ENCODE measurements at regions not wholly inside any gene's neighbourhood (a gene's known extent, or its start where the extent isn't known, plus 50 kb on each side); places are given as distances from the start of the nearest gene placed in this dataset.
A peak's percentile ranks its signal among the peaks of the same experiment; 100 is the strongest.
"Not testable (repeated sequence)": the region's sequence is repeated elsewhere in the genome, so short reads cannot be mapped to it uniquely, and the experiment has no call there.

DNA sequence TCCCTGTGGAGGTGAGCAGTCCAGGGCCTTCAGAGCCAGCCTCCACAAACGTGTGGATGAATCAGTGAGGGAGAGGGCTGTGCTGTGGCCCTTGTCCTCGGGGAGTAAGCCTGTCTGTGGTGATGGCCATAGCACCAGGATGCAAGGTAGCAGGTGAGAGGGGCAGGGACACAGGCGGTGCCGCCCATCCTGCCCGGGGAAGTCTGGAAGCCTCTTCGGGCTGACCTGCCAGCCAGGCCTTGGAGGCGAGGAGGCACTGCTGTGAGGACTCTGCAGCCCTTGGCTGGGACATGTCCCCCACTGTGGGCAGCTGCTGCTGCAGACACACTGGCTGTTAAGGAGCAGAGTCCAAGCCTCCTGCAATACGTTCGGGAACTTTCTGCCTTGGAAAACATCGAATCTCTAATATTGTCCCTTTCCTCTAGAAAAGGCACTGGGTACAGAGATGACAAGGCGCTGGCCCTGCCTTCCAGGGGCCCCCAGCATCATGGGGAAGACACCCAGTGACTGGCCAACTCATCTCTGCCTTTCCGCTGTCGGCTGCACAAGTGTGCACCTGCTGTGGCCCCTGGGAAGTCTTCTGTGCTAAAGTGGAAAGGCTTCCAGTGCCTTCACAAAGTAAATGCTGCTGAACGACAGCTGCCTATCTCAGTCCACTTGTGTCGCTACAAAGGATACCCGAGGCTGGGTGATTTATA lies 101.4 kb downstream of the ADRA2C start:
- no peak for DNase-seq

DNA sequence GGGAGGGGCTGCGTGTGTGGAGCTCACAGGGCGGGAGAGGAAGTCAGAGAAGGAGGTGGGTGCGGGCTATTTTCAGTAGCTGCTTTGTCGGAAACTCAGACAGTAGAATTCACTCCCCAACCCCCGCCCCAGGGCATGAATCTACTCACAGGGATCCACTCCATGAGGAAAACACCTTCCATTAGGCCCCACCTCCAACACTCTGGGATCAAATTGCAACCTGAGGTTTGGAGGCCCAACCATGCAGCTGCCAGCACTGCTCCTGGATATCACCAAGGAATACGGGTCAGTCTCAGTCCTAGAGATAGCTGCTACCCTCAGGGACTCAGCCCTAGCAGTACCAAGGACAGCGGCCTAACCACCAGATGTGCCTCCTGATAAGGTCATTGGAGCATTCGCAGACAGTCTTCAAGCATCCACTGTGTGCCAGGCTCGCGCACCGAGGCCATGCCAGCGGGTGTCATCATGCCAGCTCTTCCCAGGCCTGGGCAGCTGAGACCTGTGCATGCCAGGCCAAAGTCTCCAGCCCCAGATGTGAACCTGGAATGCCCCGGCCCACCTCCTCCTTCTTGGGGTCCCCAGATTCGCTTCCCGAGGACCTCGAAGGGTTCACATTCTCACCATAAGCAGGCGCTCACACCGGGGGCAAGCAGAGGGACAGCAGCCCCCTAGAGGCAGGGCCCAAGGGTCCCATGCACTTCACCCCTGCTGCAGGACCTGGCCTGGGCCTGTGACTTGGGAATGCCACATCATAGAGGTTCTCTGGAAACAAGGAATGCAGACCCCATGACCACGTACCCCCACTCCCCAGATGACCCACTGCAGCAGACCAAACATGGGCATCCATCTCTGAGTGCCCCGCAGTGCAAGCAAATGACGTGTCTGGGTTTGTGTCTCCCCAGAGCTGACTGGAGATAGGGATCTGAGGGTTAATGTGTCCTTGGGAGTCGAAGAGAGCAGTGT lies 102.3 kb downstream of the ADRA2C start:
- DNase-seq, result no peak

DNA sequence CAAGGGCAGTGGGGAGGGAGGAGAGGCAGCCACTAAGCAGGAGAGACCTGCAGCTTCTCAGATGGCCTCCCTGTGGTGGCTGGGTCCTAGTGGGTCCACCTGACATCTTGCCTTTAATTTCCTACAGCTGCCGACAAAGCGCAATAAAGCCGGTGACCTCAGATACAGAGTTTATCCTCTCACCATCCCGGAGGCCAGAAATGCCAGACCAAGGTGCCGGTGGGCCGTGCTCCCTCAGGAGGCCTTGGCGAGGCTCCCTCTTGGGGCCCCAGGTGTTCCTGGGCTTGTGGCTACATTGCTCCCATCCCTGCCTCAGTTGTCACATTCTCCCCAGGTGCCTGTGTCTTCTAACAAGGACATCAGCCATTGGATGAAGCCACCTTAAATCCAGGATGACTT lies 103.0 kb downstream of the ADRA2C start:
- DNase-seq, result no peak

DNA sequence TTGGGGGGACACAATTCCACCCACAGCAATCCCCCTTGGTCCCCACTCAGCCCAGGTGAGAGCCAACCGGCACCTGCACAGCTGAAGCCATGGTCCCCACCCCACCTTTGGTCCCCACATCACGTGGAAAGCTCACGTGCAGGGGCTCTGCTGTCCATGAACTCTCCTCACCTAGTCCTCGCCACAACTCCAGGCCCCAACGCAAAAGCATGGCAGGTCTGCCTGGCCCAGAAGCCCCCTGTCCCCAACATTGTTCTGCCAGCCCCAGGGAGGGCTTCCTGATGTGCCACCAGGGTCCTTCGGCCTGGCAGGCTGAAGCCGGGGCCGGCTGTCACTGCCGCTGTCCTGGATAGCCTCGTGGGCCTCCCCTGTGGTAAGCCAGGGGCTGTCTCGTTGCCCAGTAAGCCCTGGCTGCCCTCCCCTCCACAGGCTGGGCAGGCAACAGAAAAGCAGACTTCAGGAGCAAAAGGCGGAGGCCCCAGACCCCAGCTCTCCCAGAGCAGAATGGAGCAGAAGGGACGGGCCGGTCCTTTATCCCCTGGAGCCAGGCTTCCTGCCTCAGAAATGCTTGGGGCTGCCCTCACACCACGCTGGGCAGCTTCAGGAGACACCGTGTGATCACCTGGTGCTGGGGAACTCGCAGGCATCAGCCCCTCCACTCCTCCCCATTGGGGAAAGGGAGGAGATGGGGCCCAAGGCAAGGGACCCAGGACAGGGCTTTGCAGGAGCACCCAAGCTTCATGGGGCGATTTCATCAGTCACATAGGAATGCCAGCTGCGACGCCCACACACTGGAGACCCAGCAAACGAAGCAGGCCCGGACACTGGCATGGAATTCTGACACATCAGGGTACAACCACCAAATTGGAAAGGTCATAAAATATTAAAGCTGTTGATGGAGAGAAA lies 103.7 kb downstream of the ADRA2C start:
- DNase-seq, result no peak

DNA sequence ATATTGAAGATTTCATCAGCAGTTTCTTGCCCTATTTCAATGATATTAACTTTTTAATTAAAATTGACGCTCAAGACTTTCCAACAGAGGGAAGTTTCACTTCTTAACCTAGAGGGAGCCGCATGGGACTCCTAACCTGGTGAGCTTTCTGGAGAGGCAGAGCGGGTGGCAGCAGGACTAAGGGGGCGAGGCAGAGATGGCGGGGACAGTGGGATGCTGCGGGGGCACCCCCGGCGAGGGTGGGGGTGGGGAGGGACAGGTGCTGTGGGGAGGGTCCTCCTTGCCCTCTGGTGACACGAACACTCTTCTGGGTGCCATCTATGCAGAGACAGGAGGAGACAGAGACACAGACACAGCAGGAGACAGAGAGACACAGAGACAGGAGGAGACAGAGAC lies 104.4 kb downstream of the ADRA2C start:
- no peak for DNase-seq

DNA sequence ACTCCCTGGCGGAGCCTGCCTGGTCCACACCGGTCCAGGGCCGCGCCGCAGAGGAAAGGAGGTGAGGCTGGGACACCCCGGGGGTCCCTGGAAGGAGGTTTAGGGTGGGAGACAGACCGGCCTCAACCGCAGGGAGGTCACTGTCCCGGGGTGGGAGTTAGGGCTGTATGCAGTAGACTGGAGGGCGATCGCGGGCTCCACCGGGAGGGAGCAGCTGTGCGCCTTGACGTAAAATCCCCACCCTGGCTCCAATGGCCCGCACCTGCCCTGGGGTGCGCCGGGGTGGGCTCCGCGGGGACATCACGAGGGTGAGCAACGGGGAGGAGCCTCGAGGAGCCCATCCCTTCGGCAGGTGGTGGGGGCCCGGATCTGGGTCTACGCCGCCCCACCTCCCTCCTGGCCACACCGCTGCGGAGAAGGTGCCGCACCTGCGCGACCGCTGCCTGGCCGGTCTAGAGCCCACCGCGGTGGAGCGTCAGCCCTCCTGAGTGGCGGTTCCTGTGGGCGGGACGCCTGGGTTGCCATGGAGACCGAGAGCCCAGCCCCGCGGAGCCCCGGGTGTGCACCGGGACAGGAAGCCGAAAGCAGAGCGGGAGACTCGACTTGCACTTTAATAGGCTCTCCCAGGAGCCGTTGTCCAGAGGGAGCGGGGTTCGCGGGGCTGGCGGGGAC lies 105.1 kb downstream of the ADRA2C start:
- DNase-seq, result no peak

DNA sequence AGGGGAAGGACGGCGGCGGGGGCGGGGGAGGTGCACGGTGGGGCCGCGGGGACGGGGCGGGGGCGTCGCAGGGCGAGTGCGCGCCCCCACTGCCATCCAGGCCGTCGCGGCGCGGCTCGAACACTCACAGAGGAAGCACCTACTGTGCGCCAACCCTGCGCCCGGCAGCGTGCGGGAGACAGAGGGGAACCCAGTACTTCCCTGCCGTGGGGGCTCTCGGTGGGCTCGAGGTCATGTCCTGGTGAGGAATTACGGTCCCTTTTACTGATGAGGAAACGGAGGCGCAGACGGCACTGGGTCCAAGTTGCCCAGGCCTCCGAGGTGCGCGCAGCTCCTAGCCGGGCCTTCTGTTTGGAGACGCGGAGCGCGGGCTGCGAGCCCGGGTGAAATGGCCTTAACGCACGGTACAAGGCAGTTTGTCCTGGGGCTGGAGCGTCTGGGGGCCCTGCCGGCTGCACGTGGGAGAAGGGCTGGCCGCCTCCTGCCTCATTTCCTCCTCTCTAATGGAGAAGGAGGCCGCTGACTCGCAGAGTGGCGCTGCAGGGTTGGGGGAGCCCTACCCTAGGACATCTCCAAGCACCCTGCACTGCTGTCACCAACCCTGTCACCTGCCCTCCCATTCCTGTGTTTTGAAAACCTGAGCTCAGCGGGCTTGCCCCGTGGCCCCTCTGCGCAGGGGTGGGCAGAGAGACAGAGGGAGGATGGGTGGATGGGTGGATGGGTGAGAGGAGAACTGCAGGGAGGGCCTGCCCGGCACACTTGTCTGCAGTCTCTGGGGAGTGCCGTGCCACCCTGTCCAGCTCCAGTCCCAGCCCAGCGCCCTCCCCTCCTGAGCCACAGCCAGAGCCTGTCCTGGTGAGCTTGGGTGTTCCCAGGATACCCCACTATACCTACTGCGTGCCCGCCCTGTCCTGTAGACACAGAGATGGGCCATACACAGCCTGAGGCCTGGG lies 106.0 kb downstream of the ADRA2C start:
- no peak for DNase-seq

DNA sequence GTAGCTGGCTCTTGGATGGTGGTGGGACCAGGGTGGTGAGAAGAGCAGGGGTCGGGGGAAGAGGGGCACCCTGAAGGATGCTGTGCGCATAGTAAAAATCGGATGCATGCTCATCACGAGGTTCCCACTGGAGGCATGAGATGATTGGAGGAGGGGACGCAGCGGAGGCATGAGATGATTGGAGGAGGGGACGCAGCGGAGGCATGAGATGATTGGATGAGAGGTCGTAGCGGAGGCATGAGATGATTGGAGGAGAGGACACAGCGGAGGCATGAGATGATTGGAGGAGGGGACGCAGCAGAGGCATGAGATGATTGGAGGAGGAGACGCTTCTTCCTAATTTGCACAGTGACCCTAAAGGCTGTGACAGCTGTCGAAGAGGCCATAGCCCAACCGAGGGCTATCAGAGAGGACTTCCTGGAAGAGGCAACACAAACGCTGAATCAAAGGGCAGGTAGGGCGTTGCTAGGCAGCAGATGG lies 106.7 kb downstream of the ADRA2C start:
- no peak for DNase-seq

DNA sequence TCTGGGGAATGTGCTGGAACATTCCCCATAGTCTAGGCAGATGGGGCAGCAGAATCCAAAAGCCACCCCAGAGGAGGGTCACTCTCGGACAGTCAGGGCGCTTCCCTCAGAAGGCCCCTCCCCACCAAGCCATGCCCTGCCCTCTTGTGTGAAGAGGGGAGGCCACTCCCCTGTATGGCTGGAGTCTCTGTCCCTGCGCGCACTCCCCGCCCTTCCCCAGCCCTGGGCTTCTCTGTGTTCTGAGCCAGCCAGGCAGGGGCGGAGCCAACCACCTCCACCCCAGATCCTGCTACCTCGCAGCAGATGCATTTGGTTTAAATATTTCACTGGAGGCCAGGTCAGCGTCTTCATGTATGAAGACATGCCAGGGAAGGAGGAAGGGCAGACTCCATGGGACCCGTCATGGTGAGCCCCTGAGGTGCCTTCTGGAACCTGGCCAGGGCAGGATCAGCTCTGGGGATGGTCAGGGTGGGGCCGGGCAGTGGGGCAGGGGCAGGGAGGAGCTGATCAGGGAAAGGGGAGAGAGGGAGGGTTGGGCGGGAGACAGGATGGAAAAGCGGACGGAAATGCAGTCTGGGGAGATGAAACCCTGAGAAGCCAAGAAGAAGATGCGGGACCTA lies 107.3 kb downstream of the ADRA2C start:
- DNase-seq, result no peak

DNA sequence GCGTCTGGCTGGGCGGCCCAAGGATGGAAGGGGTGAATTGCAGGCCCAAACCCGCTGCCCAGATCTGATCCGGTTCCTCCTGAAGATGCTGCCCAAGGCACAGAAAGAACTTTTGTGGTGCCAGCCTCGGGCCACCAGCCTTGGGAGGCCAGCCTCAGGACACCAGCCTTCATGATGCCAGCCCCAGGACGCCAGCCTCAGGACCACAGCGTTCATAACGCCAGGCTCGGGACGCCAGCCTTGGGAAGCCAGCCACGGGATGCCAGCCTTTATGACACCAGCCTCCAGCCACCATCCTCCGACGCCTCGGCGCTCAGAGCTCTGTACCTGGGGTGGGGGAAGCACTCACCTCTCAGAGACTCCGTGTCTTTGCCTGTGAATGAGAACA lies 107.8 kb downstream of the ADRA2C start:
- no peak for DNase-seq

DNA sequence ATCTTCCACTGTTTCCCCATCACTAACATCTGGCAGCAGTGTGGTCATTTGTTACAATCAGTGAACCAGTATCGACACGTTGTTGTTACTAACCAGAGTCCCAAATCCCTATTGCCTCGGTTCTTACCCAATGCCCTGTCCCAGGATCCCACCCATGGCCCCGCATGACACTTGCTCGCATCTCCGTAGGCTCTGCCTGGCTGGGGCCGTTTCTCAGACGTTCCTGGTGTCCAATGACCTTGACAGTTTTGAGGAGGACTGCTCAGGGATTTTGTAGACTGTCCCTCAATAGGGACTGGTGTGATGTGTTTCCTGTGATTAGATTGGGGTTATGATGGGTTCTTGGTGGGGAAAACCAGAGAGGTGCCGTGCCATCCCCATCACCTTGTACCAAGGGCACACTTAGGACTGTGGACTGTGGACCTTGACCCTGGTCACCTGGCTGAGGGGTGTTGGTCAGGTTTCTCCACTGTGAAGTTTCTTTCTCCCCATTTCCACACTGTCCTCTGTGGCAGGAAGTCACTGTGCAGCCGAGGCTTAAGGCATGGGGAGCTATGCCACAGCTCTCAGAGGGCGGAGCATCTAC lies 108.4 kb downstream of the ADRA2C start:
- no peak for DNase-seq

DNA sequence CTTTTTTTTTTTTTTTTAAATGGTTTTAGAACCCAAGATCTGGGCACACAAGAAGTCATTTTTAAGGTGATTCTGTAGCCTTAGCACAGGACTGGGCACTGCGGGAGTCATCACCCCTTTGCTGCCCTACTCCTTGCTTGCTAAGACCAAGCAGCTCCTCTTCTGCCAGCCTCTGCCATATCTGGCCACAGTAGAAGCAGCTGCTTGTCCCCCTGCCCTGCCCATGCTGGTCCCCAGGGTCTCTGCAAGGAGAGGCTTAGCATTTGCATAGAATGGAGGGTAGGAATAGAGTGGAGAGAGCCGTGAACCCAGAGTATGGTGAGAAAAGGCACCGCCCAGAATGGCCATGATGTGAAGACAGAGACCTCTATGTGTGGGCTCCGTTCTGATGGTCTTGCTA lies 109.3 kb downstream of the ADRA2C start:
- no peak for DNase-seq

DNA sequence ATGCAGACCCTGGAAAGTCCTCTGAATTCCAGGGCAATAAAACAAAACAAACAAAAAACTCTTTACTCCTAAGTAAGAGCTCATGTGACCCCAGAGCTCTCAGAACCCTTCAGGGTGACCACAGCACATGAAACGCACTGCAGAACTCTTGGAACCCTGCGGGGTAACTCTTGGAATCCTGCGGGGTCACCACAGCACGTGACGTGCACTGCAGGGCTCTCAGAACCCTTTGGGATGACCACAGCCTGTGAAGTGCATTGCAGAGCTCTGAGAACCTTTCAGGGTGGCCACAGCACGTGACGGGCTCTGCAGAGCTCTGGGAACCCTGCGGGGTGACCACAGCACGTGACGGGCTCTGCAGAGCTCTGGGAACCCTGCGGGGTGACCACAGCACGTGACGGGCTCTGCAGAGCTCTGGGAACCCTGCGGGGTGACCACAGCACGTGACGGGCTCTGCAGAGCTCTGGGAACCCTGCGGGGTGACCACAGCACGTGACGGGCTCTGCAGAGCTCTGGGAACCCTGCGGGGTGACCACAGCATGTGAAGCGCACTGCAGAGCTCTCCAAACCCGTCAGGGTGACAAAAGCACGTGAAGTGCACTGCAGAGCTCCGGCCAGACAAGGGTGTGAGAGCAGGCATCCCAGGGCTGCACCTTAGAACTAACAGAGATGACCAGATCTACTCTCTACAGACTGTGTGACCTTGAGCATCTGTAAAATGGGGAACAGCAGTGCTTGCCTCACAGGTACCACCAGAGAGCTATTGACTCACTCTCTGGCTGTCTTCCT lies 110.1 kb downstream of the ADRA2C start:
- not testable (repeated sequence) for DNase-seq

DNA sequence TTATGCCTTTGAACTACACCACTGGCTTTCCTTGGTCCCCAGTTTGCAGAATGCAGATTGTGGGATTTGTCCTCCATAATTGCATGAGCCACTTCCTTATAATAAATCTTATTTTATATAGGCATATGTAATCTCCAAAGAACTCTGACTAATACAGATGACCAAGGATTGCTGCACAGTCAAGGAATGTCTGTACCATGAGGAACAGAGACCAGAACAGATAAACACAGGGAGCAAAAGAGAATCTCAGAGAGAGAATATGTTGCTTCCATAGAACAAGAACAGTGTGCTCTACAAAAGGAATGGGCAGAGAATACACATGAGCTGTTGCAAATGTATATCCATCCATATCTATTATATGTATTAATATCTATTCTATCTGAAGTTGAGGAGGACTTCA lies 111.1 kb downstream of the ADRA2C start:
- no peak for DNase-seq

DNA sequence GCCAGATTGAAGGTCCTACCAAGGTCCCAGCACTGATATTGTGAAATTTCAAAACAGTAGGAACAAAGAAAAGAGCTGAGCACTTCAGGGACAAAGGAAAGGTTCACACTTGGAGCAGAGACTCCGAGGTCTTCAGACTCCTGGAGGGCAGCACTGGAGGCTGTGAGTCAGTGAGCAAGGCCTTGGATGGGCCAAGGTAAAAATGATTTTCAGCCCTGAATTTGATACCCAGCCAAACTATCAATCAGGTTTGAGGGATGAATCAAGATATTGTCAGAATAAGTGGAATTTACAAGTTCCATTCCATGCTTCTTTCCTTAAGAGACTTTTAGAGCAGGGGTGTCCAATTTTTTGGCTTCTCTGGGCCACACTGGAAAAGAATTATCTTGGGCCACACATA lies 111.7 kb downstream of the ADRA2C start:
- DNase-seq, result no peak

DNA sequence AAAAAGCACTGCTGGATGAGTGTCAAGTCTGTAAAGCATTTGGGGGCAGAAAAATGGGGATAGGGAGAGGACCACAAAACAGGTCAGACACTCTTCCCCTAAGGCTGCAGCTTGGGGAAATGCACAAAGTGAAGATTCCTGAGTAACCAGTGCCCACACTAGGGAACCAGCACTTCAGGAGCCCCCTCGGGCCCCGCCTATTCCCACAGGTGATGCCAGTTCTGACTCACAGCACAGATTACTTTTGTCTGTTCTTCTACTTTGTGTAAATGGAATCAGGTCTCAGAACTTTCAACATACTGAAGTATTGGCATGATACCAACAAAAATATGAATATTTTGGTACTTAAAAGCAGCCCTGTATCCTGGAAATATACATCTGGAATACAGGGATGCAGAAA lies 112.5 kb downstream of the ADRA2C start:
- DNase-seq, result no peak

DNA sequence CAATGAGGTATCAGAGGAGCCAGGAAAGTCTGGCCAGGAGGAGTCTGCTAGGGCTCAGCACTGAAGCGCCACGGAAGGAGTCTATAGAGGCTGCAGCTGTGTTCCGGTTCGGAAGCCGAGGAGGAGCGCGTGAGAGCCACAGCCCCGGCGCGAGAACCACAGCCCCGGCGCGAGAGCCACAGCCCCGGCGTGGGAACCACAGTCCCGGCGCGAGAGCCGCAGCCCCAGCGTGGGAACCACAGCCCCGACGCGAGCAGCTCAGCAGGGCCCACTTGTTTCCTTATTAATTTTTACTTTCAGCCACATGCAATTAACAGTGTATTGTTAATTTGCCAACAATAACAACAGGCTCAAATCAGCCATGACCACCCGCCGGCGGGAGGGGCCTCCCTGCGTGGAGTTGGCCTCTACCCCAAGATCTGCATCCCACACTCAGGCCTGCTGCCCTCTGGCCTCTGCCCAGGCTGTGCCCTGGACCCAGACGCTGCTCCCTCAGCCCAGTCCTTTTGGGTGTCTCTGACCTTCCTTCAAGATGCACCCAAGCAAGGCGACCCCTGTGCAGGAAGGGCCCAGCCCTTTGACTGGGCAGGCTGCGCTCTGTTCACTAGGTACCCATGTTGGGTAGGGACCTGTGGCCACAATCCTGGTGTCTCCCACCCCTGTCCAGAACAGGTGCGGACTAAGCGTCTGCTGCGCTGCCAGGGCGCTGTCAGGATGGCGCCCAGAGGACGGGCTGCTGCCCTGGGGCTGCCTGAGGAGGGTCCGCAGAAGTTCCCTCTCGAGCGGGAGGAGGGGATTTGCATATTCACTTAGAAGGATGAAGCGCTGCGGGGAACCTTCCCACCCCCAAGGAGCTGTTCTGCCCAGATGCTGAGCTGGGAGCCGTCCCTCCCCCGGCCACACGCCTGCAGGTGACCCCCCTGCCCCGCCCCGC lies 113.8 kb downstream of the ADRA2C start:
- DNase-seq, result no peak

DNA sequence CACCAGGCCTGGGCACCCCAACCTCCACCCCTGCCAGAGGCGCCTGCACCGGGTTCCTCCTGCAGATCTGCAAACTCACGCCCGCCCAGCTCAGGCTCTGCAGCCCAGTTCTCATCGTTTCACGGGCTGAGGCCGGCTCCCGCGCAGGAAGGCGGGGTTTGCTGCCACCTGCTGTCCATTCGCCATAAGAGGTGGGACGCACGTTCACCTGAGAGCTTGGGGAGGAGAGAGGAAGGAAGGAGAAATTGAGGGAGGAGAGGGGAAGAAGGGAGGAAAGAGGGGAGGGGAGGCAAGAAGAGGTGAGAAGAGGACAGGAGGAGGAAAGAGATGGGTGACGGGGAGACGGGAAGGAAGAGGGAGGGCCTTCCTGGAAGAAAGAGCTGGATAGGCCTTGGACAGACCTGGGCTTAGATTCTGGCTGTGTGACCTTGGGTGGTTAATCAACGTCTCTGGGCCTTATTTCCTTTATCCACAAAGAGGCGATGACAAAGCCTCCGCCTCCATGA lies 114.5 kb downstream of the ADRA2C start:
- peak; percentile 71 for DNase-seq
